ENCODE measurements at regions not wholly inside any gene's neighbourhood (a gene's known extent, or its start where the extent isn't known, plus 50 kb on each side); places are given as distances from the start of the nearest gene placed in this dataset.

- Histone ChIP-seq H3K36me3 (ENCODE audit: control insufficient read depth, low read length) (no peaks in the 10 kb centered on the region), H3K4me3 (ENCODE audit: low read length) (no peak overlapping the region), H3K27ac (ENCODE audit: low read depth, low read length) (no peak overlapping the region), H3K9me3 (ENCODE audit: control insufficient read depth, insufficient read depth, low read length) (no peaks in the 10 kb centered on the region), H4K20me1 (ENCODE audit: control insufficient read depth, insufficient read depth, low read depth, low read length) (no peaks in the 10 kb centered on the region), H3K79me2 (ENCODE audit: control insufficient read depth, low read length) (no peaks in the 10 kb centered on the region), H3K4me2 (ENCODE audit: low read length) (no peak overlapping the region), H3K27me3 (ENCODE audit: control insufficient read depth, low read length) (no peaks in the 10 kb centered on the region), H3F3A (ENCODE audit: control insufficient read depth, insufficient read depth) (no peaks in the 10 kb centered on the region), H3K4me1 (ENCODE audit: control insufficient read depth, low read length) (no peaks in the 10 kb centered on the region), H3K9me2 (replicated peaks; ENCODE audit: control insufficient read depth, low read length) (no peaks in the 10 kb centered on the region)
- TF ChIP-seq EZH2phosphoT487 (IDR thresholded peaks at IDR 0.05; ENCODE audit: borderline replicate concordance, low read length) (no peak), CTCF (IDR thresholded peaks at IDR 0.05; ENCODE audit: low read depth, low read length, poor library complexity, severe bottlenecking) (no peak)
These were observed 883.3 kb upstream of the CNTN5 start for GRCh38 chr11:98137437-98137836.

GRCh38 chr11:98143661-98144060, 877.1 kb upstream of the CNTN5 start:
- Histone ChIP-seq H3K27ac (ENCODE audit: low read depth, low read length) (no peak overlapping the region), H3K27me3 (ENCODE audit: control insufficient read depth, low read length) (no peaks in the 10 kb centered on the region), H3K4me1 (ENCODE audit: control insufficient read depth, low read length) (no peaks in the 10 kb centered on the region), H3K9me2 (replicated peaks; ENCODE audit: control insufficient read depth, low read length) (no peaks in the 10 kb centered on the region), H3F3A (ENCODE audit: control insufficient read depth, insufficient read depth) (no peaks in the 10 kb centered on the region), H3K36me3 (ENCODE audit: control insufficient read depth, low read length) (no peaks in the 10 kb centered on the region), H3K4me2 (ENCODE audit: low read length) (no peak overlapping the region), H3K79me2 (ENCODE audit: control insufficient read depth, low read length) (no peaks in the 10 kb centered on the region), H3K4me3 (ENCODE audit: low read length) (no peak overlapping the region), H4K20me1 (ENCODE audit: control insufficient read depth, insufficient read depth, low read depth, low read length) (no peaks in the 10 kb centered on the region), H3K9me3 (ENCODE audit: control insufficient read depth, insufficient read depth, low read length) (peaks cover 9% of the 10 kb centered on the region; the same call in 1 of the 2 replicates)
- no peak for TF ChIP-seq CTCF (IDR thresholded peaks at IDR 0.05; ENCODE audit: low read depth, low read length, poor library complexity, severe bottlenecking)
- TF ChIP-seq EZH2phosphoT487 (IDR thresholded peaks at IDR 0.05; ENCODE audit: borderline replicate concordance, low read length), result no peak

- Histone ChIP-seq H3K36me3 (ENCODE audit: control insufficient read depth, low read length) (no peaks in the 10 kb centered on the region), H3K9me2 (replicated peaks; ENCODE audit: control insufficient read depth, low read length) (no peaks in the 10 kb centered on the region), H4K20me1 (ENCODE audit: control insufficient read depth, insufficient read depth, low read depth, low read length) (no peaks in the 10 kb centered on the region), H3K9me3 (ENCODE audit: control insufficient read depth, insufficient read depth, low read length) (no peaks in the 10 kb centered on the region), H3K4me3 (ENCODE audit: low read length) (no peak overlapping the region), H3K79me2 (ENCODE audit: control insufficient read depth, low read length) (no peaks in the 10 kb centered on the region), H3K27me3 (ENCODE audit: control insufficient read depth, low read length) (no peaks in the 10 kb centered on the region), H3K4me2 (ENCODE audit: low read length) (no peak overlapping the region), H3K27ac (ENCODE audit: low read depth, low read length) (no peak overlapping the region), H3K4me1 (ENCODE audit: control insufficient read depth, low read length) (no peaks in the 10 kb centered on the region), H3F3A (ENCODE audit: control insufficient read depth, insufficient read depth) (no peaks in the 10 kb centered on the region)
- TF ChIP-seq EZH2phosphoT487 (IDR thresholded peaks at IDR 0.05; ENCODE audit: borderline replicate concordance, low read length) (no peak), CTCF (IDR thresholded peaks at IDR 0.05; ENCODE audit: low read depth, low read length, poor library complexity, severe bottlenecking) (no peak)
These were observed 867.0 kb upstream of the CNTN5 start for GRCh38 chr11:98153752-98154151.

- Histone ChIP-seq H4K20me1 (ENCODE audit: control insufficient read depth, insufficient read depth, low read depth, low read length) (no peaks in the 10 kb centered on the region), H3K27me3 (ENCODE audit: control insufficient read depth, low read length) (no peaks in the 10 kb centered on the region), H3K79me2 (ENCODE audit: control insufficient read depth, low read length) (no peaks in the 10 kb centered on the region), H3K9me2 (replicated peaks; ENCODE audit: control insufficient read depth, low read length) (no peaks in the 10 kb centered on the region), H3K4me3 (ENCODE audit: low read length) (no peak overlapping the region), H3K9me3 (ENCODE audit: control insufficient read depth, insufficient read depth, low read length) (no peaks in the 10 kb centered on the region), H3K36me3 (ENCODE audit: control insufficient read depth, low read length) (no peaks in the 10 kb centered on the region), H3K4me1 (ENCODE audit: control insufficient read depth, low read length) (no peaks in the 10 kb centered on the region), H3K27ac (ENCODE audit: low read depth, low read length) (no peak overlapping the region), H3K4me2 (ENCODE audit: low read length) (no peak overlapping the region), H3F3A (ENCODE audit: control insufficient read depth, insufficient read depth) (no peaks in the 10 kb centered on the region)
- TF ChIP-seq CTCF (IDR thresholded peaks at IDR 0.05; ENCODE audit: low read depth, low read length, poor library complexity, severe bottlenecking), result no peak
These were observed 865.1 kb upstream of the CNTN5 start for GRCh38 chr11:98155696-98156095.
